DMS79 treated with DMSO at 0.1 percent for 48 hours (cell line): ENCODE measurements at regions not wholly inside any gene's neighbourhood (a gene's known extent, or its start where the extent isn't known, plus 50 kb on each side); places are given as distances from the start of the nearest gene placed in this dataset.

ENCODE experiments used
- DNase-seq: peaks from one replicate; lab custom pipeline; 2025; lab: John Stamatoyannopoulos, UW

DNA sequence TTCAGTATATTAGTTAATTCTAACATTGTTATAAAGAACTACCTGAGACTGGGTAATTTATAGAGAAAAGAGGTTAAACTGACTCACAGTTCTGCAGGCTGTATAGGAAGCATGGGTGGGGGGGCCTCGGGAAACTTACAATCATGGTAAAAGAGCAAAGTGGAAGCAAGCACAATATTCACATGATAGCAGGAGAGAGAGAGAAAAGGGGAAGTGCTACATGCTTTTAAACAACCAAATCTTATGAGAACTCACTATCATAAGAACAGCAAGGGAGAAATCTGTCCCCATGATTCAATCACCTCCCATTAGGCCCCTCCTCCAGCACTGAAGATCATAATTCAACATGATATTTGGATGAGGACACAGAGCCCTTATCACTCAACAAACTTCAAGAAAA is 324.9 kb downstream of the ZNF608 start:
- no peak for DNase-seq

DNA sequence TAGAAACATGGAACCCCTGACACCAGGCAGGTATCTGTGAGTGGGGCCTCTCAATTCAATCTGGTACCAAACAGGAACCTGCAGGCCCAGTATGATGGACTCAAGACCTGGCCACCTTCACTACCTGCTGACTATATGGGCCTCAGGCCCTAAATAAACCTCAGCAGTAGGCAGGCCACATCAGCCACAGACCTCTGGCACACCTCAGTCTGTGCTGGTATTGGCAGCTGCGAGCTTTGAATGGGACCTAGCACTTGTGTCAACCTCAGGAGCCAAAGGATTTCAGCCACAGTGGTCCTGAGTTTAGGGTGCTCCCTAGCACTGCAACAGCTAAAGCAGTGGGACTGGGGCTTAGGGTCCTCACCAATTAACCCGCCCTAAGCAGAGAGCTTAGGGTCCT is 325.5 kb downstream of the ZNF608 start:
- DNase-seq = no peak

DNA sequence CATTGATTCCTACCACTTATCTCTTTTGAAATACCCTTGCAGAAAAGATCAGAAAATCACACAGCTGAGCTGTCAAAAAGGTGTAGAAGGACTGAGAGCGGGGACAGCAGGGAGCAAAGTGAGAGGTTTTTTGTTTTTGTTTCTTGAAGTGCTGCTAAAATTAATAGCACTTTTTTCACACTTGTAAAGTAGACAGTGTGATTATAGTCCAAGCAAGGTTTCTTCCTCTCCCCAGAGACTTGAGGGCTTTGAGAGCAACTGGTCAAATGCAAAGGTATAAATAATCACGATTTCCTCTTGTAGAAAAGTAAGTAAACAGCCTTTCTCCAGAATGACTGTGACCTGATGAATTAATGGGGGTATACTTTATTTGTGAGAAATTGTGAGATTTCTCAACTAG is 326.9 kb downstream of the ZNF608 start:
- no peak for DNase-seq

DNA sequence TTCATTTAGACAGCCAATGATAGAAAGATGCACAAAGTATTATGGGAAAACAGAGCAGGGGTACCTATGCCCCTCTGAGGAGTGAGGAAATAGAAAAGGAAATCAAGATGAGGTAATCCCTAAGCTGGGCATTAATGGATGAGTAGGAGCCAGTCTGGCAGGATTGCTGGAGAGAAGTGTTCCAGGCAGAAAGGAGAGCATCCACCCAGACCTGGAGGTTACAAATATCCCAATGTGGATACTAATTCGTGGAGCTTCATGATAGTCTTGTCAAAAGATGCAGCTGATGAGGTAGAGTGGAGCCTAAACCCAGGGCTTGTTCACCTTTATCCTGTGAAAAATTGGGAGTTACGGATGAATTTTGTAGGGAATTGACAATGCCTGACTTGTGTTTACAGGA is 328.0 kb downstream of the ZNF608 start:
- DNase-seq = no peak

DNA sequence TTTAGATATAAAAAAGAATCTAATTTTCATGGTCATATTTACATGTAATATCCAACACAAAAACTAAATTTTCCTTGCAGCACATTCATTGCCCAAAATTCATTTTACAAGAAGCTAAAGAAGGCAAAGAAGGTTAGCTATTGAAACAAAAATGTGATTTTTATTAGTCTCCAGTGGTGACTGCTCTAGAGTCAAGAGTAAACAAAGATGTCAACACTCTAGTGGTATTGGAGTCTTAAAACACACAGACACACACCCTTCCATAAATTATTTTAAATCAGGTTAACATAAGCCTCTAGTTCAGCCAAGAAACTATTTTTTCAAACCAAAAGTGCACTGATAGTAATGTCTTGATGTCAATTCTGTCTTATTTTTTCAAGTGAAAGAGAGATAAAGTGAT is 329.2 kb downstream of the ZNF608 start:
- no peak for DNase-seq

DNA sequence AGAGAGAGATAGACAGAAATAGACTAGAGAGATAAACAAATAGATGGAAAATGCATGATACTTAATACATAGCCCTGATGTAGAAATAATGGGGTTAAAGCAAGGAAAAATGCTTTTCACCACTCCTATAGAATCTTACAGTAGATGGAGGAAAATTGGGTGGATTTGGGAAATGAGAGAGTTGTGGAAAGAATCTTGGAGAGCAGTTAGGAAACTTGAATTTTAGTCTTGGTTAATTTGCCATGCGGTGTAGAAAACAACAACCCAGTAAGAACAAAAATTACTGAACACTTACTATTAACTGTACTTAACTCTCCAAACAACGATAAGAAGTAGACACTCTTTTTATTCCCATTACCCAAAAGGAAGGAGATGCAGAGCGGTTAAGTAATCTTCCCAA is 329.8 kb downstream of the ZNF608 start:
- no peak for DNase-seq

DNA sequence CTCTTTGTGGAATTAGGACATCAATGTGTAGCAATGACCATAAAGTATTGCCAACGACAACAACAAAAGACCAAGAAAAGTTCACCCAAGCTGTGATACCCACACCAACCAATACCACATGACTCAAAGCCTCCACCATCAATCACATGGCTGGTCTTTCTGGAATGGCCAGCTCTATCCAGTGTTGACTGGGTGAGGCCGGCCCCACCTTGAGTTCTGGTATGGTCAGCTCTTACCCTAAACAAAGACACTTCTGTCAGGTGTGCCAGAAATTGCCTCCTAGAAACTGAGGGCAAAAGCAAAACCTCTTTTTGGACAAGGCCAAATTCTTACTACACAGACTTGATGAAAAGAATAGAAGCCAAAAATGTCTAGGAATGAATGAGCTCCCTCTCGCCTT is 331.5 kb downstream of the ZNF608 start:
- DNase-seq = no peak

DNA sequence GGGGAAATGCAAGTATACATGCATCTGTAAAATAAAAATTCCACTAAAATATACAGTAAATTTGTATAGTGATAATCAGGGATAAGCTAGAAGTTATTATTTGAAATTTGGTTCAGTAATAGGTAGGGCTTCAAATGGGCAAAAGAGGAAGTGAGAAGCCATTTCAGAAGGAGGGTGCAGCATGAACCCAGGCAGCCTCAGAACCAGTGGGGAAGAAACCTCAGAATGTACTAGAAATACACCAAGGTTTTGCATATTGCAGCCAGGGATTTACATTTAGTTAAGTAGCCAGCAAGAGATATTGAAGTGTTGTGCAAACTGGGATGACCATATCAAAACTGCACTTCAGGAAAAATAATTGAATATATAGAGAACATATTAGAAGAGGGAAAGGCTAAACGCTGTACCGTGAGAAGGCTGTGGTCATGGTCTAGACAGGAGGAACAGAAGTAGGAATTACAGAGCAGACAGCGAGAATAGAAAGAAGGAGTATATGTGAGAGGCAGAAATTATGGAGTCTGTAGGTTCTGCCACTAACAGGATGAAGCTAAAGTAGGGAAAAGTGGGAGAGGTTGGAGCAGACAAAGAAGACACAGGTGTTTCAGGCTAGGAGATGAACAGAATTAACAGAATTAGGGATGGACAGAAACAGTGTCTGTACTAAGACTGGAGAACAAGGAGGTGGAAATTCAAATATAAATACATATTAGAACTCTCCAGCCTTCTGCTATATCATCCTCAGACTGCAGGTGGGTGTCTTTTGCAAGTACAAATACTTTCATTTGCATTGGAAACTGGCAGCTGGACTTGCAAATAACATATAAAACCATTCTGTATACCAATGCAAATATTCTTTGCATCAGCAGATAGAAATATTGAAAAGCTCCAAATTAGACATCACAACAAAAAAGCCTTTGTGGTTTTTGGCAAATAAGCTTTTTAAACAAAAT is 335.6 kb downstream of the ZNF608 start:
- no peak for DNase-seq

DNA sequence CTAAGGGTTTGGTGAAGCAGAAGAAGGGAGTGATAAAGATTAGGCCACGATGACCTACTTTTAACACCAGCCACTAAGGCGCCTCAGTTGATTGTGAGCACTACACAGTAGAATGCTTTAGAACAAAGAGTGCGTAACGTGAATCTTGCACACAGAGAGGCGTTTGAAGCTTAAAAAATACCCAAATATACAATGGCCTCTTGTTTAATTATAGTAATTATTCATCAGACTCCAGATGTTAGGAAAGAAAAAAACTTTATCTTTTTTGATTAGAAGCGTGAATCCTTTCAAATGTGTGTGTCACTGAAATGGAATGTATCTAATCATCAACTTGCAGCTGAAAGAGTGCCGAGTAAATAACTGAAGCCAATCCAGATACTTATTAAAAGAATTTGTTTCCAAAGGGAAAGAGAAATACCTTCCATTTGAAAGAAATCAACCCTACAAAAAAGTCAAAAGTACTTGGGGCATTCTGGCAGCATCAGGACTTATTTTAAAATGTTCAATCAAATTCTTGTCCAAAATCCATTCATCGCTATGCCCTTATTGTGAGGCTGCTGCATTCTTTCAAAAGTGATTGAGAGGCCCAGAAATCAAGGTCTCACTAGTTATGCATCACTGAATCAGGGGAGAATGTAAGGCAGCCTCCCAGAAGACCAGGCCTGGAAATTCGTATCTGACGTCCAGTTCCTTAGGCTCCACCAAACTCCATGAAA is 337.5 kb downstream of the ZNF608 start:
- DNase-seq = no peak

DNA sequence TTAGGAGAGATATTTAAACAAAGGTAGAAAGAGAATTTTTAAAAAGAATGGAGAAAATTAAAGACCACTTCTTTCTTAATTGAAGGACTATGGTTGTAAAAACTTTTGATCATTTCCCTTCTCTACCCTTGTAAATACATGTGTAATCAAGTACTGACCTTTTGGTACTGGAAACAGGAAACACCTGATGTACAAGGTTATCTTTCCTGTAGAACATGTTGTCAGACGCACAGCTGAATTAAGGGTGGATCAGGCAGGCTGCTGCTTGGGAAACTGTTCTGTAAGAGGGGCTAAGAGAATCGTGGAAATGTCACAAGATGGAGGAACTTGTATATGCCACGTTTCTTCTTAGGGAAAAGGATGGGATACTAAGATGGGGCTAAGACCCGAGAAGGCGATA is 341.6 kb downstream of the ZNF608 start:
- DNase-seq = no peak

DNA sequence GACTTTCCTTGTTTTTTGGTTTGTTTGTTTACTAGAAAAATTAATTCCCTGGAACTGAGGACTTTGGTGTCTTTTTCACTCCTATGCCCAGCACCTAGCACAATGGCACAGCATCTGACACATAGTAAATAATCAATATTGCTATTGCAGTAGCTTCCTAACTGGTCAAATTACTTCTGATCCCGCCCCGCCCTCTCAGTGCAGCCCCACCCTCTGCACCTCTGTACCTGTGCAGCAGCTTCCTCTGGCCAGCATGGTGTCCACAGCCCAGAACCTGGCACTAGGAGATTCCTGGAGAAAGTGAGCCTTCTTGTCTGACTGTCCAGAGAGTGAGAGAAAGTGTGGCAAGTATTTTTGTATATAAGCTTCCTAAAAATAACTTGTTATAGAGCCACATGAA is 343.2 kb downstream of the ZNF608 start:
- DNase-seq = no peak

DNA sequence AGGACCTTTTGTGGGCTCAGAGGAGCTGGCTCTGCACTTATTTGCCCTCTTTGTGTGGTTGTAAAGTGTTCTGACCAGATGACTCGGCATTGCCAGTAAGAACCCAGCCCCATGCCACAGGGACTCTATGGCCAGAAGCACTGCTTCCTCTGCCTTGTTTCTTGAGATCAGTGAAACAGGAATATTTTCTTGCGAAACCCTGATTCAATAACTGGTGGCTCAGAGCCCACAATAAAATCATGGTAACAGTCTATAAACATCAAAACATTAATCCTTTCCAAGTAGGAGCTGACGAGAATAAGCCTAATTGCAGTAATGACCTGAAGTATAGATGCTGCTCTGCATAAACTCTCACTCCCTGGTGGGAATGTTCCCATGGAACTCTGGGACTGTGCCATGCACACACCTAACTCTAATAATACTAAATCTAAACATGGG is 344.3 kb downstream of the ZNF608 start:
- DNase-seq = no peak

DNA sequence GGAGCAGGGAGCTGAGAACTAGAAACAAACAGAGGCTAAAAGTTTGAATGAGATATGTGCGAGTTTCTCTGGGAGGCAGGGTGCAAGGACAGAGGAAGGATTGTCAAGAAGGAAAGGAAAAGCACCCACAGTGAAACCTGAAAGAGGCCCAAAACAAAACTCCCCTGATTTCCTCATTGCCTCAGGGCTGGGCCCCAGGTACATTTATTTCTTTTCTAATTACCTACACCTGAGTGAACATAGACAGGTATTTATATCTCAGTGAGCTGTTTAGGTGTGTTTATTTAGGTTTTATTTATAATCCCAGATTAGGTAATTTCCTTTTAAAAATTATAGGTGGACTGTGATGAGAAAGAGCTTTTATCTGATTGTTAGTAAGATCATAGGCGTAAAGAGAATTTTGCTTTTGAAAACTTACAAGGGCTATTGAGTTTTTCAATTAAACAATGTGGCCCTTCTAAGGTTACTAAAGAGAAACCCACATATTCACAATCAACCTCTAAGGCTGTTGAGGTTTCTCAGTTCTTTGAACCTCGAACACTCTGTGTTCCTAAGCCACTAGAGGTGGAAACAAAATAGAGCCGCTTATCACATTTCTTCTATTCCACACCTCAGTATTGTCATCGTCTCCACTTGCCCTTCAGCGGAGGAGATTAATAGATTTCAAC is 344.8 kb downstream of the ZNF608 start:
- peak; percentile 83 for DNase-seq

DNA sequence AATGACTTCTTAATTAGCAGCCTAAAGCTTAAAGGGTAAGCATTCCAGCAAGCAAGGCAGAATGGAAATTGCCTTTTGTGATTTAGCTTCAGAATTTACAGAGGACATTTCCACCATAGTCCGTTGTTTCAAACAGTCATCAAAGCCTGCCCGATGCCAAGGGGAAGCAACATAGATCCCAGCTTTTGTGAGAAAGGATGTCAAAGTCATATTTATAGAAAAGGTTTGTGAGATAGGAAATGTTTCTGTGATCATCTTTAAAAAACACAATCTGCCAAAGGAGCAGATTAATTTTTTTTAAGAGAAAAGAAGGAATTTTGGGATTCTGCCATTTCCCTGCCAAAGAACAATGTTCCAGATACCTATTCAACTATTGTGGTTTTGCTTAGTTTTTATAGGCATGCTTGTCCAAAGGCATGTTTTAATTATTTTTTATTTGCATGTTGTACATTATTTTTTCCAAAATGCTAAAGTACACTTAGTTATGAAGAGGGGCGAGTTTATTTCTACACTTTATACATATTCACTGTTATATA is 346.9 kb downstream of the ZNF608 start:
- DNase-seq = no peak

DNA sequence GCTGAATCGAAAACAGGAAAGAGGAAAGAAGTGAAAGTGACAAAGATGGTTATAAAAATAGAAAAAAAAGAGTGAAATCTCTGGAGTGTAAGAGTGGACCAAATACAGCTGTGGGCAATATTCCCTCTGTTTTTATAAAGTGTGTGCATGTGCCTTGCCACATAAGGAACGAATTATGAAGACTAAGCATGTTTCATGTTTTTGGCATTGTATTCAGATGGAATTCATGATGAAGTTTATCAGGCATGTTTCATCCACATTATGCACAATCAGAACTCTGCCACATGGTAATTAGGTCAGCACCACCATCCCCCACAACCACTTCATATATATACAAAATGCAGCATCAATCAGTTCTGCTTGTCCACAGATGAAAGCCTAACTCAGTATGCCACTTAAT is 348.0 kb downstream of the ZNF608 start:
- DNase-seq = no peak

DNA sequence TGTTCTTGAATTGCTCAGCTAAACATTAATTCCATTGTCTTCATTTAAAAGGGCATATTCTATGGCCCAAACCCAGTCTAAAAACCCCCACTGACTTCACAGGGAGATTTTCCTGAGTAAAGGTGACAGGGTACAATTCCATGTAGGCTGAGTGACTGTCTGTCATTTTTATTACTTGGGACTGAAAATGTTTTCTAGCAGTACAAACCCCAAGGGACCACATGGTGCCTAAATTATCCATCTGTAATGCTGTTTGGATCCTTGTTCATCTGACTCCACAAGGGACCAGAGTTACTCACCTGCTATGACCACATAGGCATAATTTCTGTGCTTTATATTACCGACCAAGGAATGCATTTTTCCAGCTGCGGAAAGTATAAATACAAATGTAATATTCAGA is 349.1 kb downstream of the ZNF608 start:
- no peak for DNase-seq

DNA sequence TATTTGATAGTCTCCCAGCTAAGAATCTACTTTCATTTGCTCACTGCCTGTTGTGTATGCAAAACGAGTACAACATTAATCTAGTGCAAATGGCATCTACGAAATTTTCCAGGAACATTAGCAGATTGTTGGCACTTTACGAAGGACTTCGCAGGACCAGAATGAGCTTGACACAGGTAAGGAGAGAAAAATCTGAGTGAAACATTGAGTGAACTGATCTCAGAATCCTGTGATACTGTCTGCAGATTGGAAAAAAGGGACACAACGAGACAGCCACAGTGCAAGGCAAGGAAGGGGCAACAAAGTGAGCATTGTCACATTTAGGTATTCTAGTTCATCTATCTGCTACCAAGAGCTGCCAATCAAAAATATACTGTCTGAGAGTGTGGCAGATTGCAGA is 350.5 kb downstream of the ZNF608 start:
- DNase-seq = no peak

DNA sequence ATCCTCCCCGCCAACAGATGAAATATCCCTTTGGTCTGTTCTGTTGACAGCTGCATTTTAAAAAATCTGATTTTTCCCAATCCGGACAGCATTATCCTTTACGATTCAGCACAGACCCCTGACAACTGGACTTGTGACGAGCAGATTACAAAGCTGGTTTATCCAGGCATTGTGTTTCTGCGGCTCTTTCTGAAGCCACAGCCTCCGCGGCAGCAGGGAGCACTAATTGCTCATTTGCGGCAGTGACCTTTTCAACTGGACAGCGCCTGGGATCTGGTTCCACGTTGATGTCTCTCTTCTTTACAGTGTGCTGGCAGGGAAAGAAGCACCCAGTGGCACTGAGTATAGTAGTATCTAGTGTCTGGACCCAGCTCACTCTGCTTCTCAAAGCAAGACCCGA is 351.2 kb downstream of the ZNF608 start:
- no peak for DNase-seq

DNA sequence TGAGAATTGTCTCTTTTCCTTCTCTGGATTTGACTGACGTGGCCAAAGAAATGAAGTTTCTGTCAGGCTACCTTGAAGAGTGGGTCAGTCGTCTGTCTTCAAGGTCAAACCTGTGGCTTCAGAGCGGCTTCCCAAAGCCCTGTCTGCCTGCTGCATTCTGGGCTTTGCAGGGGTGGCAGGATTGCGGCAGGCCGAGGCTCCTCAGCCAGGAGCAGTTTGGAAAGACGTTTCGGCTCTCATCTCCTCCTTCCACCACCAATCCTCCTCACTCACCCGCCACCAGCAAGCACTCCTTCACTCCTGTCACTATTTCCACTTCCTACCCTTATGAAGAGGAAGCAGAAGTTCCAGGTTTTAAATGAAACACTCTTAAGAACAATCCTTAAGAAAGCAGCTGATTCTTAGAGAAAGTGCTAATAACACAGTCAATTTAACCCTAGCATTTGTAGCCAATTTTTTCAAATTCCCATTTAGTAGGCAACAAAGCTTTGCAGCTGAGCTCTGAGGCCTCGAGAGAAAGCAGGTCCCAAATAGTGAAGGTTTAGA is 351.7 kb downstream of the ZNF608 start:
- no peak for DNase-seq

DNA sequence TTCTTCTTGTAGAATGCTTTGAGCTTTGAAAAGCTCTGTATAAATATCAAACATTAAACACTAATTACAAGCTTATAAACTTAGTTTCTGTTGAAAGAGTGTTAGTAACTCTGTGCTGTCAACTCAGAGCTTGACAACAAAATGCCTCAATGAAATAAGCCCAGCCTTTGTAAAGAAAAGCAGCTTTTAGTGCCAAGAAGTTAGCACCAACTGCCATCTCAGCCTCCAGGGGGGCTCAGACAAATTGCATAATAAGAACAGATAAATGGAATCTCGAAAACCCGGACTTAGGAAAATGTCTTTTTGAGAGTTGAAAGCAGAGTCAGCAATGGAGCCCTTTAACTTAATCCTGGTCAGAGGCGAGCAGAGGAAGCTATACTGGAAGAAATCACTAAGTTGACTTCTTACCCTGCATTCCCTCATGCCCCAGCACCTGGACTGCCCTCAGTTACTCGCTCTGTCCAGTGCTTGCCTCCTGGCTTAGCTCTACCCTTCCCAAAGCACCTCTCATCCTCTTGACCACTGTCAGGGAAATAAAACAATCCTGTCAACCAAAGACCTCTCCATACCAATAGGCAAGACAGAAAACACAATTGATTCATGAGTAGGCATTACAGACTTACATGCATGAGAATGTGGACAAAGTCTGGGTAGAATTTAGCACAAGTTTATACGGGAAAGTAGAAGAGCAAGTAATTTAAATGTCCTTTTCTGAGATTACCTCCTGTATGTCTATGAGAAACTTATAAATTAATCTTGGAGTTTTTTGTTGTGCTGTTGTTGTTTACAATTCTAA is 352.7 kb downstream of the ZNF608 start:
- no peak for DNase-seq

DNA sequence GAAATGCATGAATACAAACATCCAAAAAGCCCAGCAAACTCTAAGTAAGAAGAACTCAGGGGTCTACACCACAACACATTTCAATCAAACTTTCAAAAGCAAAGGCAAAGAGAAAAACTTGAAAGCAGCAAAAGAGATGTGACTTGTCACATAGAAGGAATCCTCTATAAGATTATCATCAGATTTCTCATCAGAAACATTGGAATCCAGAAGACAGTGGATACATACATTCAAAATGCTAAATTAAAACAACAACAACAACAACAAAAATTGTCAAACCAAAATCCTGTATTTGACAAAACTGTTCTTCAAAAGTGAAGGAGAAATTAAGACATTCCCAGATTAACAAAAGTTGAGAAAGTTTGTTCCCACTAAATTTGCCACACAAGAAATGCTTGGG is 362.7 kb downstream of the ZNF608 start:
- DNase-seq = no peak
